HG03469 (cell line): ENCODE measurements at regions not wholly inside any gene's neighbourhood (a gene's known extent, or its start where the extent isn't known, plus 50 kb on each side); places are given as distances from the start of the nearest gene placed in this dataset.
"Not testable (repeated sequence)": the region's sequence is repeated elsewhere in the genome, so short reads cannot be mapped to it uniquely, and the experiment has no call there.

Source experiments
- ATAC-seq: cut with Tn5 transposase; IDR thresholded peaks from one replicate; pipeline ENCODE4 v1.9.1; 2021; ENCODE audit warnings: mild to moderate bottlenecking, moderate library complexity, moderate number of reproducible peaks; ENCODE audit not compliant: unreplicated experiment

GRCh38 chr9:71632776-71633175, 135.5 kb downstream of the CEMIP2 start:
- no peak for ATAC-seq

DNA sequence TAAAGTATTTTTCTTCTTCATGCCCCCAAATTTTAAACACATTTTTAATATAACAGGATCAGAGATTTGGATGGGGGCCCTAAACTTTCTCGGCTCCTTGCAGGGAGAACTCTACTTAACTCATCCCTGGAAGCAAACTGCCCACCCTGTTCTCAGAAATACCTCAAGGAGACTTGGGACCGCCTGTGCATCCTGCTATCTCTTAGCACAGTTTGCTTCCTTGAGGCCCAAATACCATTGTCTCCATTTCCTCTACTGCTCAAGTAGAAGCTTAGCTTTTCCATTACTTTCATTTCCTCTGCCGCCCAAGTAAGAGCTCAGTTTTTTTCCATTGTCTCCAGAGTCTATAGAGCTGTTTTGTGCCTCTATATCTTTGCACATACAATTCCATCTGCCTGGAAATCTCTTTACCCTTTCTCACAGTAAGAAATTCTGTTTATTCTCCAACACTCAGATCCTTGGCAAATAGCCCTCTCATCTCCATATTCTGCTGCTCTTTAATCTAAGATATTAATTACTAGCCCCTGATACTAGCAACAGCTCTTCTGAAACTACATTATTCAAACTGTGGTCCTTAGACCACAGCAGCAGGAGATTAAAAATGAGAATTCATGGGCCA, 137.8 kb downstream of the CEMIP2 start:
- no peak for ATAC-seq

DNA sequence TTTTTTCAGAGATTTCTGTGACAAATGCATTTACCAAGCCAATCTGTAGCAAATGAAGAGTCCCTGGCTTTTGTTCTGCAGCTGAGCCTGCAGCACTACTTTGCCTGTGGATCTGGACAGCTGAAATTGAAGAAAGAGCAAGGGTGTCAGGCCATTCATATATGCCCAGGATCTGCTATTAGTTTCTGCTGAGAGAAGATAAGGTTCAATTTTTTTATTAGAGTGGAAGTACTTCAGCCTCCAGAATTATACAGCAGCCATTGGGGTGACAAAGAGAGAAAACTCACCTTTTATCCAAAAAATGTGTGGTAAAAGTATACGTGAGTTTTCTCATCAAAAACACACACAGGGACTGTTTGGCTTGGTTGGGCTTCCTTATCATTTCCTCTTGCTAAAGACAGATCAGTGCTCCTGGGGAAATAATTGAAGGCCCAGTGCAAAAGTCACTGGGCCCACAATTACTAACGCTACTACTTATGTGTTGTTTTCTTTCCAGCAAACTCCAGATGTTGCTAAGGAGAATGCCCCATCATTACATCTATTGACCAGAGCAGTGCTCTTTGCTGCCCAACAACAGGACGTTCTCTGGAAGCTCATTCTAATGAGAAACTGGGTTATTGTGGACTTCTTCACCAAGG, 138.6 kb downstream of the CEMIP2 start:
- ATAC-seq: no peak

DNA sequence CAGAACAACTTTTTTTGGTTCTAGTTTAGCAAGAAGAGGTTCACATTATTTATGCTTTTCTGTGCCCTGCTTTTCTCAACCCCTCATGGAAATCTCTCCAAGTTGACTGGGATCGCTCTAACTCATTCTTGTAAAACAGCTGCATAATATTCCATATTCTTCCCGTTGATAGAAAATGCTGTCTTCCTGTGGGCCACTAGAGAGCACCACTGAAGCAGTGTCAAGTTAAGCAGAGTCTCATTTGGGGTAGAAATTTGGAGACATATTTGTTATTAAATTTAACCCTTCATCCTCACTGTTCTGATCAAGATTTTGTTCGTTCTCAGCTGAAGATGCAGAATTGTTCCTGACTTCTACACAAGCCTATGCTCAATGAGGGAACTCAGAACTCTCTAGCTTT, 140.1 kb downstream of the CEMIP2 start:
- no peak for ATAC-seq

DNA sequence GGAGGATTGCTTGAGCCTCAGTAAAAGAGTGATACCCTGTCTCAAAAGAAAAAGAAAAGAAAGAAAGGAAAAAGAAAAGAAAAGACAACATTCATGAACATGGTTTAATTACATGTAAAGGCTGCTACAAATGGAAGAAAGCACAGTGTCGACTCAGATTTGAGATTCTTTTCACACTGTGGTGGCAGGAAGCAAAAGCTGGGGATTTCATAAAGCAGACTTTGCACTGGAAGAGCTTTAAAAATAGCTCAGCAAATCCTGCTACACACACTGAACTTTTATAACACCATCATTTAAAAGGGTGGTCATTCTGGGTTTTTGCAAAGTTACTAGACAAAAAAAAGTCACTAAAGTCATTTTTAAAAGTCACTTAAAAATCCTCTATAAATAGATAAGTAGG, 140.8 kb downstream of the CEMIP2 start:
- ATAC-seq: no peak

GRCh38 chr9:71626395-71626794, 141.9 kb downstream of the CEMIP2 start:
- ATAC-seq: no peak

- no peak for ATAC-seq
These were observed 143.6 kb downstream of the CEMIP2 start for GRCh38 chr9:71624728-71625127.

DNA sequence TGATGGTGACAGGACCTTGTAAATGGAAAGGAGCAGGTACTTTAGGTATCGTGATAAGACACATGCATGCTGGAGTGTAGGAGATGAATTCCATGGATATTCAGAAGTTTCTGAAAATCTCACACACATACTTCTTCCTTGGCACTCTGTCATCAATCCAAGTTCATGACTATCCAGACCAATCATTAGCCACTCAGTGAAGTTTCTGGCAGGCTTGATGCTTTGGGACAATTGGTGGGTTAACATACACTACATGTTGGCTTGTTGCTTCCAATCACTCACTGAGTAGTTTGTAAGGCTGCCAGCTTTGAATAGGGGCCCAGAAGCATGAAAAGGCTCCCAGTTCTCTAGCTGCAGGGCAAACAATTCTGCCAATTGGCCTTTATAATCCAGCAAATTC, 147.6 kb downstream of the CEMIP2 start:
- no peak for ATAC-seq

DNA sequence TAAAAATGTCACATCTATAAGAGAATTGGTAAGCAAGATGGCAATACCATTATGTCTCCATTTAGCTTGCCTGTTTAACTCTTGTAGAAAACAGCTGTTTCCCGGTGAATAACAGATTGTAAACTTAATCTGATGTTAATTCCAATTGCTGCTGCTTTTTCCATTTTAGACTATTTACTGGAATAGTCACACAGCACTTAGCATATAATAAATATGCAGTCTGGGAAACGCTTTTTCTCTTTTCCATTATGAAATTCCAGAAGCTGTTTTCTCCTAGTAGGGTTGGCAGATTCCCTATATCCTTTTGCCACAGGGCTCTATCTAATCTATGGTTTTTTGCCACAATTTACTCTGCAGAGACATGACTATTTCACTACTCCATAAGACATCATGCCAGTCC, 148.0 kb downstream of the CEMIP2 start:
- no peak for ATAC-seq

- no peak for ATAC-seq
These were observed 148.4 kb downstream of the CEMIP2 start for GRCh38 chr9:71619926-71620325.

- no peak for ATAC-seq
These were observed 153.8 kb downstream of the CEMIP2 start for GRCh38 chr9:71614409-71615010.

GRCh38 chr9:71612889-71613288, 155.4 kb downstream of the CEMIP2 start:
- no peak for ATAC-seq

GRCh38 chr9:71609448-71609830, 158.9 kb downstream of the CEMIP2 start:
- ATAC-seq: no peak

DNA sequence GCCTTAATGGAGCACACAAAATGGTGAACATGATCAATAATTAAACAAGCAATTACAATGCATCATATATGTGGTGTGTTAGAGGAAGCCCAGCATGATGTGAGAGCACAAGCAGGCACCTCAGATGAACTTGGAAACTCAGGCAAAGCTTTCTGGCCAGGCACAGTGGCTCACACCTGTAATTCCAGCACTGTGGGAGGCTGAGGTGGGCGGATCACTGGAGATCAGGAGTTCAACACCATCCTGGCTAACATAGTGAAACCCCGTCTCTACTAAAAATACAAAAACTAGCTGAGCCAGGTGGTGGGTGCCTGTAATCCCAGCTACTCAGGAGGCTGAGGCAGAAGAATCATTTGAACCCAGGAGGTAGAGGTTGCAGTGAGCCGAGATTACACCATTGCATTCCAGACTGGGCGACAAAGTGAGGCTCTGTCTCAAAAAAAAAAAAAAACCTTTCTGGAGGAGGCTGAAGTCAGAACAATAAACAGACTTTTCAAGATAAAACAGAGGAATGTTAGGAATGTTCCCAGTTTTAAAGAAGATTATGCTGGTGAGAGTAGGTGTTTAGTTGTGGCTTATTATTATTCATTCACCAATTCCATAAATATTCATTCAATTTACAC, 159.4 kb downstream of the CEMIP2 start:
- no peak for ATAC-seq

GRCh38 chr9:71608021-71608420, 160.3 kb downstream of the CEMIP2 start:
- ATAC-seq: no peak

- ATAC-seq: no peak
These were observed 160.8 kb downstream of the CEMIP2 start for GRCh38 chr9:71607461-71607881.

- ATAC-seq: peak; percentile 82
These were observed 163.9 kb downstream of the CEMIP2 start for GRCh38 chr9:71604197-71605063.

GRCh38 chr9:71602652-71603051, 165.7 kb downstream of the CEMIP2 start:
- no peak for ATAC-seq

GRCh38 chr9:71595762-71596161, 172.6 kb downstream of the CEMIP2 start:
- ATAC-seq: not testable (repeated sequence)

GRCh38 chr9:71594541-71594940, 173.8 kb downstream of the CEMIP2 start:
- ATAC-seq: no peak

DNA sequence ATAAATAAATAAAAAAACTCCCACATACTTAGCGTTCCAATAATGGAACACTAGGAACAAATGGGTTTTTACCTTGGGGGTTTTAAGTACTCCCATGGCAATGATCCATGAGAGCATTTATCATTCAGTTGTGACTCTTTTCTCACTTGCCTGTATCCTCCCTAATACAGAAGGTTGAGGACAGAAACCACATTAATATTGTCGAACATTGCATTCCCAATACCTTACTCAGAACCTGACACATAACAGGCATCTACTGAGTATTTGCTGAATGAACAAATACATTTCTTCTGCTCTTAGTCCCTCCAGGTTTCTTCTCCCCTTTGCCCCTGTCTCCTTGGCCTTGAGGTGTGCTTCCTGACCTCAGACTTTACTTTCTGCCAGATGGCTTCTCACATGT, 175.9 kb downstream of the CEMIP2 start:
- no peak for ATAC-seq
